SK-N-SH (cell line): ENCODE measurements at regions not wholly inside any gene's neighbourhood (a gene's known extent, or its start where the extent isn't known, plus 50 kb on each side); places are given as distances from the start of the nearest gene placed in this dataset.

Experiments used
- CTCF ChIA-PET: fragments of 300-600, 350-600 bp; formaldehyde crosslinking; extraction: SDS; loops from one replicate; lab custom pipeline; 2021; lab: Yijun Ruan, JAX
- POLR2A ChIA-PET: fragments of 350-600 bp; sonication (Branson Sonifier 250); formaldehyde crosslinking; extraction: SDS; loops from one replicate; lab custom pipeline; 2020; ENCODE audit warnings: antibody characterized with exemption, inconsistent platforms; lab: Yijun Ruan, JAX
- DNase-seq: peaks from one replicate; pipeline ENCODE4 v3.0.0; 2012
- H2AFZ ChIP-seq: fragments of 200-600 bp; sonication (generic); 2 replicates; pipeline ENCODE4 v1.8.1; 2016; ENCODE audit warnings: antibody characterized with exemption, mild to moderate bottlenecking, low read depth
- H3F3A ChIP-seq: fragments of 200-600 bp; sonication (generic); replicated peaks from 2 replicates; pipeline ENCODE3; 2016; ENCODE audit warnings: antibody characterized with exemption, mild to moderate bottlenecking; ENCODE audit not compliant: insufficient read depth
- H3K27ac ChIP-seq, 2 experiments: fragments of 200-500 bp in 1 of 2; fragments of 200-600 bp in 1 of 2; sonication (Bioruptor generic) in 1 of 2; sonication (generic), shearing (Covaris generic) in 1 of 2; 2 replicates each; pipeline versions ENCODE4 v1.5.1 to v1.6.1; 2014 to 2016; ENCODE audit warnings: low read depth in 2 of 2, inconsistent platforms in 1 of 2, low read length in 1 of 2, mild to moderate bottlenecking in 1 of 2, mixed read lengths in 1 of 2
- H3K27me3 ChIP-seq: fragments of 200-600 bp; sonication (generic), shearing (Covaris generic); 2 replicates; pipeline ENCODE4 v1.6.1; 2016; ENCODE audit warnings: mixed run types; ENCODE audit not compliant: insufficient read depth
- H3K36me3 ChIP-seq, 2 experiments: fragments of 200-500 bp in 1 of 2; fragments of 200-600 bp in 1 of 2; sonication (Bioruptor generic) in 1 of 2; sonication (generic) in 1 of 2; replicated peaks in 1 of 2; 2 replicates each; pipeline versions ENCODE3 to v1.5.1; 2014 to 2016; ENCODE audit warnings: low read length in 1 of 2, mild to moderate bottlenecking in 1 of 2; ENCODE audit not compliant: insufficient read depth in 2 of 2, control insufficient read depth in 1 of 2
- H3K4me1 ChIP-seq, 2 experiments: fragments of 200-500 bp in 1 of 2; fragments of 200-600 bp in 1 of 2; sonication (Bioruptor generic) in 1 of 2; sonication (generic), shearing (Covaris generic) in 1 of 2; 2 replicates each; pipeline versions ENCODE4 v1.5.1 to v1.6.1; 2014 to 2016; ENCODE audit warnings: low read depth in 1 of 2, low read length in 1 of 2, mixed run types in 1 of 2; ENCODE audit not compliant: insufficient read depth in 2 of 2, control insufficient read depth in 1 of 2
- H3K4me2 ChIP-seq: fragments of 200-600 bp; sonication (generic), shearing (Covaris generic); 2 replicates; pipeline ENCODE4 v1.6.1; 2017; ENCODE audit warnings: mixed run types
- H3K4me3 ChIP-seq, 2 experiments: fragments of 200-500 bp in 1 of 2; fragments of 200-600 bp in 1 of 2; sonication (Bioruptor generic) in 1 of 2; sonication (generic), shearing (Covaris generic) in 1 of 2; 2 replicates each; pipeline versions ENCODE4 v1.5.1 to v1.8.1; 2014 to 2016; ENCODE audit warnings: low read depth in 2 of 2, inconsistent platforms in 1 of 2, low read length in 1 of 2, mild to moderate bottlenecking in 1 of 2, mixed read lengths in 1 of 2, moderate library complexity in 1 of 2
- H3K79me2 ChIP-seq: fragments of 200-600 bp; sonication (generic); 2 replicates; pipeline ENCODE4 v1.8.1; 2017; ENCODE audit warnings: mild to moderate bottlenecking; ENCODE audit not compliant: insufficient read depth
- H3K9ac ChIP-seq: fragments of 200-600 bp; sonication (generic); 2 replicates; pipeline ENCODE4 v1.6.1; 2017; ENCODE audit warnings: mixed run types
- H3K9me2 ChIP-seq: fragments of 200-600 bp; sonication (generic); 2 replicates; pipeline ENCODE4 v1.6.1; 2017; ENCODE audit warnings: mixed run types
- H3K9me3 ChIP-seq: fragments of 200-600 bp; sonication (generic); 2 replicates; pipeline ENCODE4 v1.6.1; 2017; ENCODE audit warnings: mixed run types, mild to moderate bottlenecking, moderate library complexity
- H4K20me1 ChIP-seq: fragments of 200-600 bp; sonication (generic); 2 replicates; pipeline ENCODE4 v1.6.1; 2017; ENCODE audit warnings: mild to moderate bottlenecking, mixed run types; ENCODE audit not compliant: insufficient read depth
- ELF1 ChIP-seq: IDR thresholded peaks from 2 replicates; pipeline ENCODE4 v1.4.0; 2012
- FOXM1 ChIP-seq: IDR thresholded peaks from 2 replicates; pipeline ENCODE4 v1.4.0; 2012; ENCODE audit warnings: low read depth, mild to moderate bottlenecking
- GABPA ChIP-seq: IDR thresholded peaks from 2 replicates; pipeline ENCODE4 v1.4.0; 2012; ENCODE audit warnings: low read depth, mild to moderate bottlenecking
- MEF2A ChIP-seq: IDR thresholded peaks from 2 replicates; pipeline ENCODE4 v1.4.0; 2012; ENCODE audit warnings: low read depth, borderline replicate concordance
- NFIC ChIP-seq: IDR thresholded peaks from 2 replicates; pipeline ENCODE4 v1.4.0; 2012; ENCODE audit warnings: borderline replicate concordance
- RCOR1 ChIP-seq: fragments of 150-350 bp; IDR thresholded peaks from 2 replicates; pipeline ENCODE4 v1.6.1; 2017; ENCODE audit warnings: antibody characterized with exemption, low read length
- SIN3A ChIP-seq: IDR thresholded peaks from 2 replicates; pipeline ENCODE4 v1.6.1; 2012; ENCODE audit warnings: low read depth, mild to moderate bottlenecking, low read length, moderate library complexity, borderline replicate concordance
- TEAD4 ChIP-seq: IDR thresholded peaks from 2 replicates; pipeline ENCODE4 v1.4.0; 2012; ENCODE audit warnings: mild to moderate bottlenecking, borderline replicate concordance; ENCODE audit not compliant: insufficient read depth
- YY1 ChIP-seq: IDR thresholded peaks from 2 replicates; pipeline ENCODE4 v1.4.0; 2012; ENCODE audit warnings: low read depth, mild to moderate bottlenecking
- WGBS: methylation state at CpG from one replicate; pipeline ENCODE4 v1.1.6; 2017; ENCODE audit warnings: low lambda C conversion rate; 5-methylcytosine and 5-hydroxymethylcytosine counted together
- TF ChIP-seq, protein P1 (sequence below): fragments of 150-350 bp; IDR thresholded peaks from 2 replicates; pipeline ENCODE4 v1.6.1; 2016; ENCODE audit warnings: mild to moderate bottlenecking, low read depth, low read length
- TF ChIP-seq, protein P2 (sequence below): IDR thresholded peaks from 2 replicates; pipeline ENCODE4; 2012
- TF ChIP-seq, protein P3 (sequence below): fragments of 150-350 bp; IDR thresholded peaks from 2 replicates; pipeline ENCODE4 v1.6.1; 2017; ENCODE audit warnings: antibody characterized with exemption, low read length, low read depth, borderline replicate concordance
- TF ChIP-seq, protein P4 (sequence below): IDR thresholded peaks from 2 replicates; pipeline ENCODE4 v1.6.1; 2012; ENCODE audit warnings: mild to moderate bottlenecking, low read depth, low read length, moderate library complexity

DNA sequence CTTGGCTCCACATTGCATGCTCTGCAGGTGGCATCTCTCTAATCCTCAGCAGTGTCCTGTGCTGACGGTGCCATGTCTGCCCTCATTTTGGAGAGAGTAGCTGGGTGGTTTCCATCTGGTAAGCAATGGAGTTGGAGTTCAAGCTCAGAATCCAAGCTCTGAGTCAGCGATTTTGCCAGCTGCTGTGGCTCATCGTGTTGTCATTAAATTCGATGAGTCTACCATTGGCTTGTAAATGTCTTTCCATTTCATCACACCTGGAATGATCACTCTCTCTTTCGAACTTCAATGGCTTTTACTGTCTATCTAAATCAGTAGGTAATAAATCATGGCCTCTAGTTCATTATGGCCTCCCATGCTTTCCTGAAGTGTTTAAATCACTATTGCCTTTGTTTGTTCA lies 378.5 kb upstream of the TSHZ2 start:
- Histone ChIP-seq H3K36me3 (no peaks in the 10 kb centered on the region), H3K79me2 (no peaks in the 10 kb centered on the region), H3K4me3 (no peak overlapping the region), H4K20me1 (no peaks in the 10 kb centered on the region), H3K9me2 (no peaks in the 10 kb centered on the region), H3K9me3 (no peaks in the 10 kb centered on the region), H3K27ac (no peak overlapping the region), H3K9ac (no peak overlapping the region), H3K27me3 (no peaks in the 10 kb centered on the region), H3K4me1 (no peaks in the 10 kb centered on the region), H3K4me2 (no peak overlapping the region), H2AFZ (no peak overlapping the region), H3F3A (no peaks in the 10 kb centered on the region)
- WGBS, result 20% methylated on average over 5 of the region's 5 CpGs
- no peak for DNase-seq
- POLR2A ChIA-PET, result no interaction called here
- TF ChIP-seq NFIC, result no peak
- TF ChIP-seq RCOR1, result no peak
- TF ChIP-seq, protein P1, sequence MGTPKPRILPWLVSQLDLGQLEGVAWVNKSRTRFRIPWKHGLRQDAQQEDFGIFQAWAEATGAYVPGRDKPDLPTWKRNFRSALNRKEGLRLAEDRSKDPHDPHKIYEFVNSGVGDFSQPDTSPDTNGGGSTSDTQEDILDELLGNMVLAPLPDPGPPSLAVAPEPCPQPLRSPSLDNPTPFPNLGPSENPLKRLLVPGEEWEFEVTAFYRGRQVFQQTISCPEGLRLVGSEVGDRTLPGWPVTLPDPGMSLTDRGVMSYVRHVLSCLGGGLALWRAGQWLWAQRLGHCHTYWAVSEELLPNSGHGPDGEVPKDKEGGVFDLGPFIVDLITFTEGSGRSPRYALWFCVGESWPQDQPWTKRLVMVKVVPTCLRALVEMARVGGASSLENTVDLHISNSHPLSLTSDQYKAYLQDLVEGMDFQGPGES, result no peak
- TF ChIP-seq SIN3A, result no peak
- TF ChIP-seq YY1, result no peak
- TF ChIP-seq, protein P2, sequence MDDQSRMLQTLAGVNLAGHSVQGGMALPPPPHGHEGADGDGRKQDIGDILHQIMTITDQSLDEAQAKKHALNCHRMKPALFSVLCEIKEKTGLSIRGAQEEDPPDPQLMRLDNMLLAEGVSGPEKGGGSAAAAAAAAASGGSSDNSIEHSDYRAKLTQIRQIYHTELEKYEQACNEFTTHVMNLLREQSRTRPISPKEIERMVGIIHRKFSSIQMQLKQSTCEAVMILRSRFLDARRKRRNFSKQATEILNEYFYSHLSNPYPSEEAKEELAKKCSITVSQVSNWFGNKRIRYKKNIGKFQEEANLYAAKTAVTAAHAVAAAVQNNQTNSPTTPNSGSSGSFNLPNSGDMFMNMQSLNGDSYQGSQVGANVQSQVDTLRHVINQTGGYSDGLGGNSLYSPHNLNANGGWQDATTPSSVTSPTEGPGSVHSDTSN, result no peak
- TF ChIP-seq, protein P3, sequence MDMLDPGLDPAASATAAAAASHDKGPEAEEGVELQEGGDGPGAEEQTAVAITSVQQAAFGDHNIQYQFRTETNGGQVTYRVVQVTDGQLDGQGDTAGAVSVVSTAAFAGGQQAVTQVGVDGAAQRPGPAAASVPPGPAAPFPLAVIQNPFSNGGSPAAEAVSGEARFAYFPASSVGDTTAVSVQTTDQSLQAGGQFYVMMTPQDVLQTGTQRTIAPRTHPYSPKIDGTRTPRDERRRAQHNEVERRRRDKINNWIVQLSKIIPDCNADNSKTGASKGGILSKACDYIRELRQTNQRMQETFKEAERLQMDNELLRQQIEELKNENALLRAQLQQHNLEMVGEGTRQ, result no peak
- CTCF ChIA-PET, result interaction anchor here (0.9 kb wide), 1 partner anchor 22 kb away, joined by 3 read pairs; no protein-coding TSS in a partner anchor

DNA sequence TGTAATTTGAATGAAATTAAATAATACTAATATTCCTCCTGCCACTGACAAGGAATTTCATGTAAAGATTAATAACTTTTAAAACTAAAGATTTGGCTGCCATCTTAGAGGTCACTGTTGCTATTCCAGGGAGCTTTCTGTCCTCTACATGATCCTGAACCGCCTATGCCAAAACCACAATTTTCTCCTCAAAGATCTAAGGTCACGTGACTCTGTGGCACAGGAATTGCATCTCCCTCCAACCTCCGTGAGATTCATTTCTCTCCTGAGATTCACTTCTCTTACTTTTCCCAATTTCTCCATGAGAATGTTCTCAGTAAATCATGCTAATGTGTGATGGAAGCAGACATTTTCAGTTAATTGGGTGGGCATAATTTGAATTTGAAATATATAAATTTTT lies 379.6 kb upstream of the TSHZ2 start:
- H3K9me2 ChIP-seq, result no peaks in the 10 kb centered on the region
- CTCF ChIA-PET, result interaction anchor here (0.9 kb wide), 1 partner anchor 24 kb away, joined by 3 read pairs; no protein-coding TSS in a partner anchor
- WGBS, result 38% methylated on average over 3 of the region's 3 CpGs
- no peak for DNase-seq
- H3F3A ChIP-seq, result no peaks in the 10 kb centered on the region
- H3K9ac ChIP-seq, result no peak overlapping the region
- no peaks in the 10 kb centered on the region for H3K36me3 ChIP-seq
- POLR2A ChIA-PET, result no interaction called here
- H3K9me3 ChIP-seq, result no peaks in the 10 kb centered on the region
- H3K4me1 ChIP-seq, result no peaks in the 10 kb centered on the region
- no peak overlapping the region for H3K4me2 ChIP-seq
- H3K27ac ChIP-seq, result no peak overlapping the region
- no peak overlapping the region for H3K4me3 ChIP-seq
- H4K20me1 ChIP-seq, result no peaks in the 10 kb centered on the region
- TF ChIP-seq FOXM1, result no peak
- TF ChIP-seq NFIC, result no peak
- no peak for TF ChIP-seq YY1
- TF ChIP-seq ELF1, result no peak
- TF ChIP-seq SIN3A, result no peak
- TF ChIP-seq GABPA, result no peak
- TF ChIP-seq MEF2A, result no peak
- TF ChIP-seq, protein P4, sequence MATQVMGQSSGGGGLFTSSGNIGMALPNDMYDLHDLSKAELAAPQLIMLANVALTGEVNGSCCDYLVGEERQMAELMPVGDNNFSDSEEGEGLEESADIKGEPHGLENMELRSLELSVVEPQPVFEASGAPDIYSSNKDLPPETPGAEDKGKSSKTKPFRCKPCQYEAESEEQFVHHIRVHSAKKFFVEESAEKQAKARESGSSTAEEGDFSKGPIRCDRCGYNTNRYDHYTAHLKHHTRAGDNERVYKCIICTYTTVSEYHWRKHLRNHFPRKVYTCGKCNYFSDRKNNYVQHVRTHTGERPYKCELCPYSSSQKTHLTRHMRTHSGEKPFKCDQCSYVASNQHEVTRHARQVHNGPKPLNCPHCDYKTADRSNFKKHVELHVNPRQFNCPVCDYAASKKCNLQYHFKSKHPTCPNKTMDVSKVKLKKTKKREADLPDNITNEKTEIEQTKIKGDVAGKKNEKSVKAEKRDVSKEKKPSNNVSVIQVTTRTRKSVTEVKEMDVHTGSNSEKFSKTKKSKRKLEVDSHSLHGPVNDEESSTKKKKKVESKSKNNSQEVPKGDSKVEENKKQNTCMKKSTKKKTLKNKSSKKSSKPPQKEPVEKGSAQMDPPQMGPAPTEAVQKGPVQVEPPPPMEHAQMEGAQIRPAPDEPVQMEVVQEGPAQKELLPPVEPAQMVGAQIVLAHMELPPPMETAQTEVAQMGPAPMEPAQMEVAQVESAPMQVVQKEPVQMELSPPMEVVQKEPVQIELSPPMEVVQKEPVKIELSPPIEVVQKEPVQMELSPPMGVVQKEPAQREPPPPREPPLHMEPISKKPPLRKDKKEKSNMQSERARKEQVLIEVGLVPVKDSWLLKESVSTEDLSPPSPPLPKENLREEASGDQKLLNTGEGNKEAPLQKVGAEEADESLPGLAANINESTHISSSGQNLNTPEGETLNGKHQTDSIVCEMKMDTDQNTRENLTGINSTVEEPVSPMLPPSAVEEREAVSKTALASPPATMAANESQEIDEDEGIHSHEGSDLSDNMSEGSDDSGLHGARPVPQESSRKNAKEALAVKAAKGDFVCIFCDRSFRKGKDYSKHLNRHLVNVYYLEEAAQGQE, result no peak
- no peak for TF ChIP-seq TEAD4
- H3K27me3 ChIP-seq, result no peaks in the 10 kb centered on the region
- no peak overlapping the region for H2AFZ ChIP-seq
- no peaks in the 10 kb centered on the region for H3K79me2 ChIP-seq
